Keratinocyte (primary cell): ENCODE measurements at regions not wholly inside any gene's neighbourhood (a gene's known extent, or its start where the extent isn't known, plus 50 kb on each side); places are given as distances from the start of the nearest gene placed in this dataset.

Source experiments
- DNase-seq: peaks from one replicate; pipeline ENCODE4 v3.0.0-alpha.2; 2011; ENCODE audit warnings: low read depth, missing footprints, low spot score
- FAIRE-seq: peaks from 2 replicates; lab custom pipeline; 2011; peaks lifted over from hg19 to GRCh38; lab: Jason Lieb, UNC
- H2AFZ ChIP-seq: 2 replicates; pipeline ENCODE4 v1.6.0; 2012; ENCODE audit warnings: low read length, control low read depth, inconsistent platforms; ENCODE audit not compliant: control insufficient read depth
- H3K27ac ChIP-seq: 2 replicates; pipeline ENCODE4 v1.5.1; 2011; ENCODE audit warnings: low read length; ENCODE audit not compliant: control insufficient read depth, insufficient read depth
- H3K27me3 ChIP-seq: 3 replicates; pipeline ENCODE4 v1.6.0; 2011; ENCODE audit warnings: low read length; ENCODE audit not compliant: control insufficient read depth, insufficient read depth; ENCODE audit errors: extremely low read depth
- H3K36me3 ChIP-seq, 2 experiments: 2 replicates in 1 of 2; 3 replicates in 1 of 2; pipeline ENCODE4 v1.5.1; 2011; ENCODE audit warnings: low read length in 2 of 2, mild to moderate bottlenecking in 1 of 2; ENCODE audit not compliant: control insufficient read depth in 2 of 2, insufficient read depth in 2 of 2; ENCODE audit errors: extremely low read depth in 1 of 2
- H3K4me1 ChIP-seq: 3 replicates; pipeline ENCODE4 v1.5.1; 2011; ENCODE audit warnings: low read length; ENCODE audit not compliant: control insufficient read depth, insufficient read depth; ENCODE audit errors: extremely low read depth
- H3K4me2 ChIP-seq: 3 replicates; pipeline ENCODE4 v1.6.0; 2011; ENCODE audit warnings: low read depth, low read length; ENCODE audit not compliant: control insufficient read depth, insufficient read depth; ENCODE audit errors: extremely low read depth
- H3K4me3 ChIP-seq, 3 experiments: fragments of 200-600 bp in 1 of 3; sonication (generic) in 1 of 3; 2 replicates in 2 of 3; 3 replicates in 1 of 3; pipeline ENCODE4 v1.5.1; 2011 to 2016; ENCODE audit warnings: low read length in 3 of 3, mild to moderate bottlenecking in 3 of 3, control low read depth in 2 of 3, inconsistent platforms in 1 of 3, low read depth in 1 of 3, mixed read lengths in 1 of 3, mixed run types in 1 of 3, moderate library complexity in 1 of 3; ENCODE audit not compliant: control insufficient read depth in 2 of 3, insufficient read depth in 2 of 3; ENCODE audit errors: extremely low read depth in 1 of 3
- H3K79me2 ChIP-seq: 2 replicates; pipeline ENCODE4 v1.6.0; 2012; ENCODE audit warnings: low read length; ENCODE audit not compliant: control insufficient read depth, insufficient read depth
- H3K9ac ChIP-seq: 3 replicates; pipeline ENCODE4 v1.6.0; 2011; ENCODE audit warnings: low read length; ENCODE audit not compliant: control insufficient read depth, insufficient read depth; ENCODE audit errors: extremely low read depth
- H3K9me1 ChIP-seq: 3 replicates; pipeline ENCODE4 v1.6.0; 2011; ENCODE audit warnings: low read length; ENCODE audit not compliant: control insufficient read depth, insufficient read depth; ENCODE audit errors: extremely low read depth
- H3K9me3 ChIP-seq: 2 replicates; pipeline ENCODE4 v1.5.1; 2012; ENCODE audit warnings: low read depth, low read length; ENCODE audit not compliant: control insufficient read depth
- H4K20me1 ChIP-seq: 3 replicates; pipeline ENCODE4 v1.6.0; 2011; ENCODE audit warnings: low read length; ENCODE audit not compliant: control insufficient read depth, insufficient read depth; ENCODE audit errors: extremely low read depth
- EZH2 ChIP-seq: IDR thresholded peaks from one replicate; pipeline ENCODE4 v1.6.1; 2012; ENCODE audit warnings: inconsistent platforms, mild to moderate bottlenecking, low read length, moderate library complexity
- dilution Hi-C: fragments of 300-500 bp; cut with MboI; formaldehyde crosslinking; loops from one replicate; pipeline ENCODE4 v1.7.0; 2020; ENCODE audit warnings: low sequenced_read_pairs; ENCODE audit not compliant: extremely low pct_ligation_motif_present
- TF ChIP-seq, protein P1 (sequence below), 3 experiments: IDR thresholded peaks in 1 of 3; conservative IDR thresholded peaks in 1 of 3; optimal IDR thresholded peaks in 1 of 3; 2 replicates in 2 of 3; 3 replicates in 1 of 3; pipeline versions ENCODE3 to v1.5.1; 2011; ENCODE audit warnings: low read length in 3 of 3, mild to moderate bottlenecking in 3 of 3, moderate library complexity in 2 of 3, control low read depth in 1 of 3, inconsistent platforms in 1 of 3; ENCODE audit not compliant: insufficient read depth in 2 of 3; ENCODE audit errors: extremely low read depth in 1 of 3

DNA sequence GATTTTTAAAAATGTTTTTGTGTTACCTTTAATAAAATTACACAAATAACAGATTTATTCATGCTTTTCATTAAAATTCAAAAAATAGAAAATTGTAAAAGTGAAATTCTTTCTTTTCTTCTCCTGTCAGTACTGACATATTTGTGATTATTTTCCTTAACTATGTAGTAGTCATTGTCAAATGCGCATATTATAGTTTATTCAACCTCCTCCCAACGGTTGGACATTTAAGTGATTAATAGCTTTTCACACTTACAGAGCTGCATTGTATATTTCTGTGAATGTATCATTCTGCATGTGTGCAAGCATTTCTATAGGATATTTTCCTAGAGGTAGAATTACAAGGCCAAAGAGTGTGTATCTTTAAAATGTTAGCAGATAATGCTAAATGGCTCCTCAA is 259.2 kb downstream of the SH3BP4 start:
- Histone ChIP-seq H4K20me1 (no peaks in the 10 kb centered on the region), H3K27me3 (peaks cover 19% of the 10 kb centered on the region), H3K27ac (no peak overlapping the region), H2AFZ (no peak overlapping the region), H3K4me3 (no peak overlapping the region), H3K9me1 (no peaks in the 10 kb centered on the region), H3K4me1 (no peaks in the 10 kb centered on the region), H3K79me2 (no peaks in the 10 kb centered on the region), H3K9me3 (no peaks in the 10 kb centered on the region), H3K4me2 (no peak overlapping the region), H3K9ac (no peak overlapping the region), H3K36me3 (no peaks in the 10 kb centered on the region)
- DNase-seq (no peak), FAIRE-seq (no peak)
- no peak for TF ChIP-seq EZH2
- TF ChIP-seq, protein P1, sequence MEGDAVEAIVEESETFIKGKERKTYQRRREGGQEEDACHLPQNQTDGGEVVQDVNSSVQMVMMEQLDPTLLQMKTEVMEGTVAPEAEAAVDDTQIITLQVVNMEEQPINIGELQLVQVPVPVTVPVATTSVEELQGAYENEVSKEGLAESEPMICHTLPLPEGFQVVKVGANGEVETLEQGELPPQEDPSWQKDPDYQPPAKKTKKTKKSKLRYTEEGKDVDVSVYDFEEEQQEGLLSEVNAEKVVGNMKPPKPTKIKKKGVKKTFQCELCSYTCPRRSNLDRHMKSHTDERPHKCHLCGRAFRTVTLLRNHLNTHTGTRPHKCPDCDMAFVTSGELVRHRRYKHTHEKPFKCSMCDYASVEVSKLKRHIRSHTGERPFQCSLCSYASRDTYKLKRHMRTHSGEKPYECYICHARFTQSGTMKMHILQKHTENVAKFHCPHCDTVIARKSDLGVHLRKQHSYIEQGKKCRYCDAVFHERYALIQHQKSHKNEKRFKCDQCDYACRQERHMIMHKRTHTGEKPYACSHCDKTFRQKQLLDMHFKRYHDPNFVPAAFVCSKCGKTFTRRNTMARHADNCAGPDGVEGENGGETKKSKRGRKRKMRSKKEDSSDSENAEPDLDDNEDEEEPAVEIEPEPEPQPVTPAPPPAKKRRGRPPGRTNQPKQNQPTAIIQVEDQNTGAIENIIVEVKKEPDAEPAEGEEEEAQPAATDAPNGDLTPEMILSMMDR (optimal IDR thresholded peaks at IDR 0.05 in 1 of 3, IDR thresholded peaks at IDR 0.05 in 1 of 3, conservative IDR thresholded peaks at IDR 0.05 in 1 of 3; ENCODE audit: extremely low read depth in 1 of 3, insufficient read depth in 2 of 3, low read length in 3 of 3) = no peak
- dilution Hi-C loops = no loop called here

DNA sequence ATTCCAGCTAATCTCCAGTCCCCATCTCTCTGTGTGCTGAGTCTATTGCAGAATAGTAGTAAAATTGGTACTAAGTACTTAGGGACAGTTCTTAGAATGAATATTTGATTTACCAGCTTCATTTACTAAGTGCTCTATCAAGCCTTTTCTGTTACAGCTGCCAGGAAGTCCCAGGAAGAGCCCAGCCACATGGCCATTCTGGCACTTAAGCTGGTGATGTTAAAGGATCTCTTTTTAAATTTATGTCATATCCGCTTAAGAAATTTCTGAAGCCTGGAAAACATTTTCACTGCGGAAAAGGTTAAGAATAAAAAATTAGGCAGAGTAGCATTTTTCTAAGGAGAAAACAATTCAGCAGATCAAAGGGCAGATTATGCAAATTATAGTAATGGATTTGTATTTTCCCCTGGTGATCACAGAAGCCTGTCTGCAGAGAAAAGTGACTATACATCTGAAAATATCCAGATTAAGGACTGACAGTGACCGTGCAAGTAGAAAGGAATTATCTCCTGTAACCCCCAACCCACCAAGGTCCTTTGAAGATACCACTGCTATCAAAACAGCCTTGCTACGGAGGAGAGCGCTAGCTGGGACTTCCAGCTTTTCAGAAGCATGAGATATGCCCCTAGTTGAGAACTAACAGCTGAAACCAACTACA is 260.8 kb downstream of the SH3BP4 start:
- Histone ChIP-seq H2AFZ (no peak overlapping the region), H3K9ac (no peak overlapping the region), H3K4me3 (no peak overlapping the region), H3K79me2 (no peaks in the 10 kb centered on the region), H3K4me1 (no peaks in the 10 kb centered on the region), H3K27me3 (peaks cover 10% of the 10 kb centered on the region), H3K27ac (no peak overlapping the region), H3K9me3 (no peaks in the 10 kb centered on the region), H3K4me2 (no peak overlapping the region), H3K9me1 (no peaks in the 10 kb centered on the region), H4K20me1 (no peaks in the 10 kb centered on the region), H3K36me3 (no peaks in the 10 kb centered on the region)
- no peak for FAIRE-seq
- TF ChIP-seq EZH2 = no peak
- dilution Hi-C loops = no loop called here
- DNase-seq = no peak

DNA sequence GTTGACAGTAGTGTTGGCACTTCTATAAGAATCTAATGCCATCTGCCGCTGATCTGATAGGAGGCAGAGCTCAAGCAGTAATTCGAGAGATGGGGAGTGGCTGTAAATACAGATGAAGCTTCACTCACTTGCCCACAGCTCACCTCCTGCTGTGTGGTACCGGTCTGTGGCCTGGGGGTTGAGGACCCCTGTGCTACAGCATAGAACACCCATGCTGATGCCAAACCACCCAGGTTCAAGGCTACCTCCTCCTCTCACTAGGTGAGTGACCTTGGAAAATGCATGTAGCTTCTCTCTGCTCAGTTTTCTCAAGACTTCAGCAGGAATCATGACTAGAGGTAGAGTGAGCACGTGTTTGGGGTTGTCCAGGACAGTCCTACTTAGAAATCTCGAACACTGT is 263.4 kb downstream of the SH3BP4 start:
- H3K9me3 ChIP-seq = no peaks in the 10 kb centered on the region
- peaks cover 10% of the 10 kb centered on the region for H3K27me3 ChIP-seq
- H3K9me1 ChIP-seq = no peaks in the 10 kb centered on the region
- no peaks in the 10 kb centered on the region for H3K4me1 ChIP-seq
- TF ChIP-seq EZH2 = no peak
- TF ChIP-seq, protein P1 (optimal IDR thresholded peaks at IDR 0.05 in 1 of 3, IDR thresholded peaks at IDR 0.05 in 1 of 3, conservative IDR thresholded peaks at IDR 0.05 in 1 of 3; ENCODE audit: extremely low read depth in 1 of 3, insufficient read depth in 2 of 3, low read length in 3 of 3) = no peak
- no peak overlapping the region for H3K27ac ChIP-seq
- no peak overlapping the region for H2AFZ ChIP-seq
- DNase-seq (no peak), FAIRE-seq (no peak)
- H3K9ac ChIP-seq = no peak overlapping the region
- H4K20me1 ChIP-seq = no peaks in the 10 kb centered on the region
- H3K4me2 ChIP-seq = no peak overlapping the region
- no peaks in the 10 kb centered on the region for H3K36me3 ChIP-seq
- no peaks in the 10 kb centered on the region for H3K79me2 ChIP-seq
- no peak overlapping the region for H3K4me3 ChIP-seq
- dilution Hi-C loops = no loop called here
